Caco-2 (cell line): ENCODE measurements at regions not wholly inside any gene's neighbourhood (a gene's known extent, or its start where the extent isn't known, plus 50 kb on each side); places are given as distances from the start of the nearest gene placed in this dataset.

Experiments
- BruUV-seq: library from RNA; stranded (reverse); fragments of 400-500 nt; replicated peaks from 2 replicates; lab custom pipeline; 2021; lab: Mats Ljungman, UMichigan
- CTCF ChIA-PET: fragments of 300-600 bp; sonication (Branson Sonifier 250); formaldehyde crosslinking; loops from one replicate; lab custom pipeline; 2022; ENCODE audit warnings: antibody characterized with exemption; lab: Charles Lee
- POLR2A ChIA-PET: fragments of 300-600 bp; sonication (Branson Sonifier 250); formaldehyde crosslinking; loops from one replicate; lab custom pipeline; 2022; ENCODE audit warnings: antibody characterized with exemption; lab: Charles Lee
- DNase-seq, 2 experiments: peaks; one replicate each; pipeline versions ENCODE4 v3.0.0 to v3.0.0-alpha.2; 2020 to 2022
- H3K27me3 ChIP-seq: replicated peaks from 2 replicates; pipeline ENCODE4 v1.6.0; 2011; ENCODE audit warnings: low read length; ENCODE audit not compliant: control insufficient read depth, insufficient read depth
- H3K36me3 ChIP-seq: 2 replicates; pipeline ENCODE4 v1.5.1; 2011; ENCODE audit warnings: low read length; ENCODE audit not compliant: control insufficient read depth, insufficient read depth
- H3K4me1 ChIP-seq: fragments of 250-450 bp; sonication (Bioruptor Pico); 2 replicates; pipeline ENCODE4 v1.5.1; 2020; ENCODE audit warnings: mild to moderate bottlenecking
- H3K4me3 ChIP-seq: 2 replicates; pipeline ENCODE4 v1.5.1; 2011; ENCODE audit warnings: low read depth, mild to moderate bottlenecking, control low read depth, low read length
- H3K9me3 ChIP-seq: fragments of 250-450 bp; sonication (Bioruptor Pico); 2 replicates; pipeline ENCODE4 v1.5.1; 2020; ENCODE audit warnings: mild to moderate bottlenecking, moderate library complexity
- H3K27ac Mint-ChIP-seq: one replicate; pipeline ENCODE4 v1.8.0; 2022; ENCODE audit warnings: mixed read lengths; ENCODE audit not compliant: unreplicated experiment
- H3K27me3 Mint-ChIP-seq: one replicate; pipeline ENCODE4 v1.8.0; 2022; ENCODE audit warnings: mixed read lengths; ENCODE audit not compliant: insufficient read depth, unreplicated experiment
- H3K36me3 Mint-ChIP-seq: one replicate; pipeline ENCODE4 v1.8.0; 2022; ENCODE audit warnings: mild to moderate bottlenecking, mixed read lengths; ENCODE audit not compliant: insufficient read depth, unreplicated experiment
- H3K4me1 Mint-ChIP-seq: one replicate; pipeline ENCODE4 v1.8.0; 2022; ENCODE audit warnings: low read depth, mixed read lengths; ENCODE audit not compliant: unreplicated experiment
- H3K4me3 Mint-ChIP-seq: one replicate; pipeline ENCODE4 v1.8.0; 2022; ENCODE audit warnings: mild to moderate bottlenecking, moderate library complexity, mixed read lengths; ENCODE audit not compliant: unreplicated experiment
- H3K9me3 Mint-ChIP-seq: one replicate; pipeline ENCODE4 v1.8.0; 2022; ENCODE audit warnings: mixed read lengths; ENCODE audit not compliant: unreplicated experiment
- intact Hi-C: fragments of 100-400 bp; cut with micrococcal nuclease; formaldehyde crosslinking; loops from one replicate; pipeline ENCODE4 v1.10.0; 2022; ENCODE audit not compliant: unreplicated experiment
- TF ChIP-seq, protein P1 (sequence below), 2 experiments: fragments of 200-600 bp in 1 of 2; IDR thresholded peaks; 1 replicate in 1 of 2; 2 replicates in 1 of 2; pipeline versions ENCODE4 v1.5.1 to v1.8.0; 2011 to 2022; ENCODE audit warnings: antibody characterized with exemption in 1 of 2, control low read depth in 1 of 2, inconsistent platforms in 1 of 2, low read depth in 1 of 2, low read length in 1 of 2, mild to moderate bottlenecking in 1 of 2, moderate library complexity in 1 of 2; ENCODE audit not compliant: insufficient read depth in 1 of 2, severe bottlenecking in 1 of 2, unreplicated experiment in 1 of 2

DNA sequence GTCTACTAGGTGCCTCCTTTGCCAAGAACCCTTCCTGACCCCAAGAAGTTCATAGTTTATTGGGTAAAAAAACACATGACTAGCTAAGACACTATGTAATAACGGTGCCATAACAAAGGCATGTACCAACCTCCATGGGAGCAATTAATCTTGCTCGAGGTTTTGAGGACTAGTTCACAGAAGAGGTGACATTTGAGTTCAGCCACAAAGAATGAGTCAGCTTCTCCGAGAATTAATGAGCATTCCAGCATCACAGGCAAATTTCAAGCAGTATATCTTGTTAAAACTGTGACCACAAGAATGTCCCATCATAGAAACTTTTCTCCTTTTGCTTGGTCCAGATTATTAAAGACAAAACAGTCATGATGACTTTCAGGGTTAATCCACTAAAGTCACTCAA lies 113.0 kb upstream of the RAP1B start:
- Histone ChIP-seq H3K36me3 (no peaks in the 10 kb centered on the region), H3K4me3 (no peak overlapping the region), H3K4me1 (no peaks in the 10 kb centered on the region), H3K9me3 (no peaks in the 10 kb centered on the region), H3K27me3 (no peaks in the 10 kb centered on the region)
- intact Hi-C loops, result no loop called here
- DNase-seq, result no peak
- Mint-ChIP-seq H3K9me3 (no peaks in the 10 kb centered on the region), H3K27ac (no peak overlapping the region), H3K36me3 (no peaks in the 10 kb centered on the region), H3K4me3 (no peak overlapping the region), H3K27me3 (no peaks in the 10 kb centered on the region), H3K4me1 (no peaks in the 10 kb centered on the region)
- POLR2A ChIA-PET, result no interaction called here
- BruUV-seq, result no TSS peak
- CTCF ChIA-PET, result no interaction called here
- TF ChIP-seq, protein P1, sequence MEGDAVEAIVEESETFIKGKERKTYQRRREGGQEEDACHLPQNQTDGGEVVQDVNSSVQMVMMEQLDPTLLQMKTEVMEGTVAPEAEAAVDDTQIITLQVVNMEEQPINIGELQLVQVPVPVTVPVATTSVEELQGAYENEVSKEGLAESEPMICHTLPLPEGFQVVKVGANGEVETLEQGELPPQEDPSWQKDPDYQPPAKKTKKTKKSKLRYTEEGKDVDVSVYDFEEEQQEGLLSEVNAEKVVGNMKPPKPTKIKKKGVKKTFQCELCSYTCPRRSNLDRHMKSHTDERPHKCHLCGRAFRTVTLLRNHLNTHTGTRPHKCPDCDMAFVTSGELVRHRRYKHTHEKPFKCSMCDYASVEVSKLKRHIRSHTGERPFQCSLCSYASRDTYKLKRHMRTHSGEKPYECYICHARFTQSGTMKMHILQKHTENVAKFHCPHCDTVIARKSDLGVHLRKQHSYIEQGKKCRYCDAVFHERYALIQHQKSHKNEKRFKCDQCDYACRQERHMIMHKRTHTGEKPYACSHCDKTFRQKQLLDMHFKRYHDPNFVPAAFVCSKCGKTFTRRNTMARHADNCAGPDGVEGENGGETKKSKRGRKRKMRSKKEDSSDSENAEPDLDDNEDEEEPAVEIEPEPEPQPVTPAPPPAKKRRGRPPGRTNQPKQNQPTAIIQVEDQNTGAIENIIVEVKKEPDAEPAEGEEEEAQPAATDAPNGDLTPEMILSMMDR (IDR thresholded peaks at IDR 0.05; ENCODE audit: insufficient read depth in 1 of 2, low read depth in 1 of 2, low read length in 1 of 2, severe bottlenecking in 1 of 2, unreplicated experiment in 1 of 2), result no peak

- DNase-seq, result no peak
- Mint-ChIP-seq H3K36me3 (no peaks in the 10 kb centered on the region), H3K4me3 (no peak overlapping the region), H3K4me1 (no peaks in the 10 kb centered on the region), H3K9me3 (no peaks in the 10 kb centered on the region), H3K27ac (no peak overlapping the region), H3K27me3 (no peaks in the 10 kb centered on the region)
- TF ChIP-seq, protein P1 (IDR thresholded peaks at IDR 0.05; ENCODE audit: insufficient read depth in 1 of 2, low read depth in 1 of 2, low read length in 1 of 2, severe bottlenecking in 1 of 2, unreplicated experiment in 1 of 2), result no peak
- no peaks in the 10 kb centered on the region for H3K4me1 ChIP-seq
- ChIA-PET POLR2A (no interaction called here), CTCF (no interaction called here)
- no peaks in the 10 kb centered on the region for H3K27me3 ChIP-seq
- intact Hi-C loops, result no loop called here
- H3K4me3 ChIP-seq, result no peak overlapping the region
- no peaks in the 10 kb centered on the region for H3K9me3 ChIP-seq
- BruUV-seq, result no TSS peak
- H3K36me3 ChIP-seq, result no peaks in the 10 kb centered on the region
These were observed 112.0 kb upstream of the RAP1B start for GRCh38 chr12:68498736-68499135.

DNA sequence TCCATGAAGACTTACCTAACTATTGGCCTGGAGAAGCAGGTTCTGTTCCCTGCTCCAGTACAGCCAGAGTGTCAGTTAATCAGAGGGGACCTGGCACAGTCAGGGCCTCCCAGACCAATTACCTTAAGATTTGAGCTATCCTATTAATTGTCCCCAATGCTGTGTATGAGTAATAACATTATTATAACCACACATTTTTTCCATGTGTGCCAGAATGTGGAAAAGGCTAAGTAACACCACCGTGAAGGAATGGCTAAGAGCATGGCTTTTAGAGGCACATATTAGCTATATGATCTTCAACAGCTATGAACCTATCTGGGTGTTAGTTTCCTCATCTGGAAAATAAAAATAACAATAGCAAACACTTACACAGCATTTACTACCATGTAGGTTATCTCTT lies 111.1 kb upstream of the RAP1B start:
- H3K4me1 Mint-ChIP-seq, result no peaks in the 10 kb centered on the region
- no peak overlapping the region for H3K27ac Mint-ChIP-seq
- no peaks in the 10 kb centered on the region for H3K27me3 Mint-ChIP-seq
- DNase-seq, result no peak
- H3K9me3 Mint-ChIP-seq, result no peaks in the 10 kb centered on the region
- no peak overlapping the region for H3K4me3 ChIP-seq
- no TSS peak for BruUV-seq
- H3K9me3 ChIP-seq, result no peaks in the 10 kb centered on the region
- H3K36me3 ChIP-seq, result no peaks in the 10 kb centered on the region
- TF ChIP-seq, protein P1 (IDR thresholded peaks at IDR 0.05; ENCODE audit: insufficient read depth in 1 of 2, low read depth in 1 of 2, low read length in 1 of 2, severe bottlenecking in 1 of 2, unreplicated experiment in 1 of 2), result no peak
- intact Hi-C loops, result no loop called here
- ChIA-PET POLR2A (no interaction called here), CTCF (no interaction called here)
- H3K27me3 ChIP-seq, result no peaks in the 10 kb centered on the region
- no peaks in the 10 kb centered on the region for H3K36me3 Mint-ChIP-seq
- H3K4me1 ChIP-seq, result no peaks in the 10 kb centered on the region
- H3K4me3 Mint-ChIP-seq, result no peak overlapping the region
